Brain microvascular endothelial cell (primary cell): ENCODE measurements at regions not wholly inside any gene's neighbourhood (a gene's known extent, or its start where the extent isn't known, plus 50 kb on each side); places are given as distances from the start of the nearest gene placed in this dataset.

Experiments
- DNase-seq: peaks from one replicate; pipeline ENCODE4 v3.0.0-alpha.2; 2020
- H3K27ac ChIP-seq: fragments of 250-450 bp; sonication (Bioruptor Pico); 2 replicates; pipeline ENCODE4 v1.5.1; 2020; ENCODE audit warnings: mild to moderate bottlenecking, moderate library complexity
- H3K27me3 ChIP-seq: fragments of 250-450 bp; sonication (Bioruptor Pico); replicated peaks from 2 replicates; pipeline ENCODE4 v1.5.1; 2020; ENCODE audit warnings: mild to moderate bottlenecking
- H3K36me3 ChIP-seq: fragments of 250-450 bp; sonication (Bioruptor Pico); replicated peaks from 2 replicates; pipeline ENCODE4 v1.5.1; 2020; ENCODE audit warnings: mild to moderate bottlenecking
- H3K4me3 ChIP-seq: 2 replicates; pipeline ENCODE4 v1.5.1; 2011; ENCODE audit warnings: low read depth, mild to moderate bottlenecking, control low read depth, low read length, moderate library complexity
- CTCF ChIP-seq: IDR thresholded peaks from 2 replicates; pipeline ENCODE4 v1.5.1; 2011; ENCODE audit warnings: low read depth, mild to moderate bottlenecking, moderate library complexity, low read length, control low read depth, inconsistent platforms; ENCODE audit errors: missing control alignments
- in situ Hi-C: cut with HindIII; loops from 2 replicates; pipeline ENCODE4 v1.10.0; 2017; ENCODE audit warnings: low sequenced_read_pairs, low pct_ligation_motif_present

GRCh38 chr9:82790875-82791274 lies 272.1 kb downstream of the RASEF start:
- in situ Hi-C loops = no loop called here
- no peak for DNase-seq

GRCh38 chr9:82791692-82792091 lies 271.2 kb downstream of the RASEF start:
- no peak for DNase-seq
- H3K36me3 ChIP-seq = no peaks in the 10 kb centered on the region
- H3K27me3 ChIP-seq = no peaks in the 10 kb centered on the region
- TF ChIP-seq CTCF = no peak
- in situ Hi-C loops = no loop called here
- no peak overlapping the region for H3K27ac ChIP-seq
- H3K4me3 ChIP-seq = no peak overlapping the region

More at GRCh38 chr9:82790875-82791274, 272.1 kb downstream of the RASEF start:
- H3K4me3 ChIP-seq = no peak overlapping the region
- TF ChIP-seq CTCF = no peak
- H3K36me3 ChIP-seq = no peaks in the 10 kb centered on the region
- H3K27me3 ChIP-seq = no peaks in the 10 kb centered on the region
- H3K27ac ChIP-seq = no peak overlapping the region

DNA sequence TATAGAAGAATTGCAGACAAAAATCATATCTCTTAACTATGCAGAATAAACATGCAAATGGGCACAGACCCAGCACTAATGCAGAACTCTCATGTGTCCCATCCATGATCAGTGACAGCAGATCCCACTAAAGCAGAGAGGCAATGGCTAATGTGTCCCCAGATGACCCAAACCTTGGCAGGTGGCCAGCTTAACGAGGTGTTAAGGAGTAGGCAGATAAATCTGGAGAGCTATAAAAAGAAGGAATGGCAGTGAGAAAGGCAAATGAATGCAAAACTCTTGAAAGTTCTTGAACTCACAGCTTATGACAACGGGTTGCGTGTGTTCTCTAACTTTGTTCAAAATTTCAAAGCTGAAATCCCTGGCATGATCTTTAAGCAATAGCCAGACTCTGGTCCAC lies 265.4 kb downstream of the RASEF start:
- in situ Hi-C loops = no loop called here
- Histone ChIP-seq H3K36me3 (no peaks in the 10 kb centered on the region), H3K4me3 (no peak overlapping the region), H3K27ac (no peak overlapping the region), H3K27me3 (no peaks in the 10 kb centered on the region)
- no peak for DNase-seq
- TF ChIP-seq CTCF = no peak

DNA sequence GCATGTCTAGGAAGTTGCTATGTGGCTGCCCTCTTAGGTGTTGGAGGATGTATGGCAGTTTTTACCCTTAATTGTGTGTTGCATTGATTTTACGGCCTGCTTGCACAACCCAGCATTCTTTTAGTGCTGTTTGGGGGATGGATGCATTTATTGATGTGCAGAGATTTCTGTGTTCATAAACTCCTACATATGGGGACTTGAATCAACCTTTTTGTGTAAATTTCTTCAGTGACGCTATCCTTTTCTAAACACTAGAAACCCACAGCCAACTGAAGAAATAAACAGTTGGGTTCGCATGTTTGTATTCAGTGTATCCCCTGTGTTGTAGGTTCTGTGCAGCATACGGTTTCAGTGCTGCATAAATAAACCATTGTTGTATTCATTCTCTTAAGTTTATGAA lies 263.7 kb downstream of the RASEF start:
- Histone ChIP-seq H3K27me3 (no peaks in the 10 kb centered on the region), H3K36me3 (no peaks in the 10 kb centered on the region), H3K27ac (no peak overlapping the region), H3K4me3 (no peak overlapping the region)
- no peak for DNase-seq
- in situ Hi-C loops = no loop called here
- TF ChIP-seq CTCF = no peak

DNA sequence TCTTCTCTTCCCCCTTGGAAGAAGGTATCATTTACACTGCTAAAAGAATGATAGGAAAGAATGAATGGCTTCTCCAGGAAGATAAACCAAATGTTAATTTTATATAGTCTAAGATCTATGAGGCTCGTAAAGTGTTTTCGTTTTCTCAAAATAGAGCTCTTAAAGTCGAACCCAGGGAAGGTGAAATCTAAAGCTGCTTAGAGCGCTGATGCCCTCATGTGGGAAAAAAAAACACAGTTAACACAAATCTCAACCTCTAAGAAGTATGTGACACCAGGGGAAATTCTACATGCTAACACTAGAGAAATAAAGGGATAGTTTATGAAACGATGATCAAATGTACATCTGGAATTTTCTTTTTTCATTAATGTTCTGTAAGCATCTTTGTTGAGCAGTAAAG lies 257.9 kb downstream of the RASEF start:
- Histone ChIP-seq H3K27ac (no peak overlapping the region), H3K27me3 (no peaks in the 10 kb centered on the region), H3K4me3 (no peak overlapping the region), H3K36me3 (no peaks in the 10 kb centered on the region)
- in situ Hi-C loops = no loop called here
- DNase-seq = no peak
- no peak for TF ChIP-seq CTCF

DNA sequence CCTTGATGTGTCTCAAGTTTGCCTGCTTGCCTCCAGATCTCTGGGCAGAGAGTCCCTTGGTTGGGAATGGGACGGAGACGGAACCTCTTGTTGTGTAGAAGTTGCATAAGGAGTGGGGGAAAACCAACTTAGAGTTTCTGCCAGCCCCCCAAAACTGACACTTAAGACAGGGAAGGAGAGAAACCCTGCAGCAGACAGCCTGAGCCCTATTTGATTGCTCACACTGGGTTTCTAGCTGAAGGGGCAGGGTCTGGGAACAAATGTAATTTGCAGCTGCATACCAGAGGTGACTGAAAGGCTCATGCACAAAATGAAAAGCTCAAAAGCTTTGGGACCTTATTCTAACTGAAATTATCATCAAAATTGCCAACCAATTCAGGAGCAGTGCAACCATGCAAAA lies 254.5 kb downstream of the RASEF start:
- H3K27ac ChIP-seq = no peak overlapping the region
- DNase-seq = no peak
- H3K4me3 ChIP-seq = no peak overlapping the region
- in situ Hi-C loops = no loop called here
- H3K36me3 ChIP-seq = no peaks in the 10 kb centered on the region
- H3K27me3 ChIP-seq = no peaks in the 10 kb centered on the region
- no peak for TF ChIP-seq CTCF
